HPDE6-E6E7 (cell line): ENCODE measurements at regions not wholly inside any gene's neighbourhood (a gene's known extent, or its start where the extent isn't known, plus 50 kb on each side); places are given as distances from the start of the nearest gene placed in this dataset.
"Not testable (repeated sequence)": the region's sequence is repeated elsewhere in the genome, so short reads cannot be mapped to it uniquely, and the experiment has no call there.

ENCODE experiments used
- DNase-seq: peaks from one replicate; pipeline ENCODE4 v3.0.0; 2011; ENCODE audit warnings: missing footprints; ENCODE audit errors: extremely low spot score

DNA sequence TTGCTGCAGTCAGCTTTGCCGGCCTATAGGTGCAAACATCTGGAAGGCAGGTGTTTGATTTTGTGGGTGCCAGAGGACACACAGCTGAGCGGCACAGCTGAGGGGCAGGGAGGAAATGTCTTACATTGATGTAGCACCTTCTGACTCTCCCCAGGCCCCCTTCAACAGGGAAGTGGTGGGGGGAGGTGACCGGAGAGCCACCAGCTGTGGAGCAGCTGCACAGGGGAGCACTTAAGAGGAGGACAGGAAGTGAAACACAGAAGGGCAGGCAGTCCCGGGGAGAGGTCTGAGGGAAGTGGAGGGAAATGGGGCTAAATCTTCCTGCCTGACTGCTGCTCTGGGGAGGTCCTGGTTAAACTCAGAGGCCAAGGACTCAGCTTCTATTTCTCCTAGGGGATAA lies 409.1 kb downstream of the TNS1 start:
- no peak for DNase-seq

DNA sequence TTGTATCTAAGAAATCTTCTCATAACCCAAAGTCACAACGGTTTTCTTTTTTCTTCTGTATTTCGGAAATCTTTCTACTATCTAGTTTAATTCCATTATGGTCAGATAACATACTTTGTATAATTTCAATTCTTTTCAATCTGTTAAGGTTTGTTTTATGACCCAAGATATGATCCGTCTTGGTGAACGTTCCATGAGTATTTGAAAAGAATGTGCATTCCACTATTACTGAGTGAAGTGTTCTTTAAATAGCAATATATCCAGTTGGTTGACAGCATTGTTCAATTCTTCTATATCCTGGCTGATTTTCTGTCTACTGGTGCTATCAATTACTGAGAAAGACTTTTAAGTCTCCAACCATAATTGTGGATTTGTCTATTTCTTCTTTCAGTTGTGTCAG lies 414.5 kb downstream of the TNS1 start:
- DNase-seq = no peak

DNA sequence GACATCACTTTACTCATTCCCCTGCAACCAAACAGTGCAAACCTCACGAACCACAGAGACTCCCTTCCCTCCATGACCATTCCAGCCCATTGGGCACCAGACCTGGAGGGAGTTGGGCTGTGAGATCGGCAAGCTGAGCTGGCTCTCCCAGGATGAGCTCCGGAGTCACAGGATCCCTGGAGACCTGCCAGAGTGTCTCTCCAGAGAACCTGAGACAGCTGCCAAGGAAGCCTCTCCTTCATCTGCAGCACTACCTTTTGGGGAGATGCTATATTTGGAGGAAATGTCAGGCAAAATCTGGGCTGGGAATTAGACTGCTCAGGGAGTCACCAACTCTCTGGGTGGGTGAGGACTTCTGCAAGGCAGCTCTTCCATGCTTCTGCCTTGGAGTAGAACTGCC lies 417.4 kb downstream of the TNS1 start:
- no peak for DNase-seq

DNA sequence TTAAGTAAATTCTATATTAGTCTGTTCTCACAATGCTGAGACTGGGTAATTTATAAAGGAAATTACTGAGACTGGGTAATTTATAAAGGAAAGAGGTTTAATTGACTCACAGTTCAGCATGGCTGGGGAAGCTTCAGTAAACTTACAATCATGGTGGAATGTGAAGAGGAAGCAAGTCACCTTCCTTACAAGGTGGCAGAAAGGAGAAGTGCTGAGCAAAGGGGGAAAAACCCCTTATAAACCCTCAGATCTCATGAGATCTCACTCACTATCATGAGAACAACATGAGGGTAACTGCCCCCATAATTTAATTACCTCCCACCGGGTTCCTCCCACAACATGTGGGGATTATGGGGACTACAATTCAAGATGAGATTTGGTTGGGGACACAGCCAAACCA lies 422.4 kb downstream of the TNS1 start:
- DNase-seq = not testable (repeated sequence)

DNA sequence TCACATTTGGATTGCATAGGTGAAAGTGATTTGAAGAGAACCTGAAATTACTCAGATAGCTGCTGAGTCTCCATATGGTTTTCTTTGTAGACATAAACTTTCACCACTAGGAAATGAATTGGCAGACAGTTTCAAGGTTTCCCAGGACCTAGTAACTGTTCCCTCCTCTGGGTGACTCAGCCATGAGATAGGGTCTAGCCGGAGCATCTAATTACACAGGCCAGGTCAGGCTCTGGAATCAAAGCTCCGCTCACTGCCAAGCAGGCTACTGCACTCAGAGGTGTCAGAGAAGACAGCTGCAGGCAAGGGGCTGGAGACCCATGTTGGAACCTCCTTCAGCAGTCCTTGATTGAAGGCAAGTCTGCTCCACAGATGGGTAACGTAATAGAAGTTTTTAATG lies 429.2 kb downstream of the TNS1 start:
- no peak for DNase-seq

DNA sequence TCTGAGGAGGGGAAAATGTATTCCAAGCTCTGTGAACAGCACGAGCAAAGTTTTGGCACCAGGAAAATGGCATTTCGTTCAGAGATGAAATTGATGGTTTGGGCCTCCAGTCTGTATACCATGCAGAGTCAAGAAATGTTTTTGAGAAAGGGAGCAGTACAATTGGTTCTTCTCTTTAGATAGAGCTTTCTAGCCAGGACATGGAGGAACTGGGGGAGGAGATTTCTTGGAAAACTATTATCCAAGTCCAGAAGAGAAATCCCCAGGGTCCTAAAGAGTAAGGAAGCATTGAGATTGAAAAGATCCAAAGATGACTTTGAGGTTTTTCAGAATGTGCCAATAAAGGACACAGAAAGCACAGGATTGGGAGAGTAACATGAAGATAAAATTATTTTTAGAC lies 432.4 kb downstream of the TNS1 start:
- DNase-seq = no peak

DNA sequence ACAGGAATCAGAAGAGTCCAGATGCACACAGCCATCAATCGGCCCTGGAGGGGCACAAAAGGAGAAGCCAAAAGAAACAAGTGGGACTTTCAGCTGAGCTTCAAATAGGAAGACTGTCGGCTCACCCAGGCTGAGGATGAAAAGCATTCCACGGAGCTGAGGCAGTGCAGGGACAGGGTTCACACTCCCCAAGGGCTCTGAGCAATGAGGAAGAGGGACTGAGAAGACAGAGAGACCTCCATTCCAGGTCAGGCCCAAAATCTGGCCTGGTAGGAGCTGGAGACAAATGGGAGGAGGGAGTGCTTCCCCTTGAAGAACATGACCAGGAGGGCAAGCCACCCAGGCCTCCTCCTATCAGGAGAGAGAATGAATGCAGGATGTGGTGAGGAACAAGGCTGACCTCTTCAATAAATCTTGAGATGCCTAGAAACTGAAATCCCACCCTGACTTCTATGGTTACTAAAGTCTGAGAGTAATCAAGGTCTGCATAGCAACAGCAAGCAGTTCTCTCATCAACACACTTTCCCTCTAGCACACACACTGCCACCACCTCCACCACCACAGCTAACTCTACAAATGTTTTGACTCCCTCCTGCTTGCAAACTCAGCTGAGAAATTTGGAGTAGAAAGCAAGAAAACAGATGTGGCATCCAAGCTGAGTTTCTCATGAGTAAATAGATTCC lies 434.4 kb downstream of the TNS1 start:
- DNase-seq = no peak

DNA sequence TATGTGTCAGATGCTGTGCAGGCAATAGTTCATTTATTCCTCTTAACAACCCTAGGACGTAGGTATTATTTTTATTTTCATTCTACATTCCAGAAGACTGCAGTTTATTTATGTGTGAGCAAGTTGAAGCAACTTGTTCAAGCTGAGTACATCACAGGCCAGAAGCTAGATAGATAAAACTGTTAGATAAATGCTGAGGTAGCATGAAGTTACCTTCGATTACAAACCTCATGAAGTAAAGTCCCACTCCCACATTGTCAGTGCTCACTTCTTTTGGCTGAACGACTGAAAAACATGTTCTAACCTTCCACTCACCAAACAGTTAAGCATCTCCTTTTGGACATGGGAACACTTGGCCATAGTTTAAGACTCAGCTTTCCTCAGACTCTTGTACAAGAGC lies 439.2 kb downstream of the TNS1 start:
- no peak for DNase-seq

DNA sequence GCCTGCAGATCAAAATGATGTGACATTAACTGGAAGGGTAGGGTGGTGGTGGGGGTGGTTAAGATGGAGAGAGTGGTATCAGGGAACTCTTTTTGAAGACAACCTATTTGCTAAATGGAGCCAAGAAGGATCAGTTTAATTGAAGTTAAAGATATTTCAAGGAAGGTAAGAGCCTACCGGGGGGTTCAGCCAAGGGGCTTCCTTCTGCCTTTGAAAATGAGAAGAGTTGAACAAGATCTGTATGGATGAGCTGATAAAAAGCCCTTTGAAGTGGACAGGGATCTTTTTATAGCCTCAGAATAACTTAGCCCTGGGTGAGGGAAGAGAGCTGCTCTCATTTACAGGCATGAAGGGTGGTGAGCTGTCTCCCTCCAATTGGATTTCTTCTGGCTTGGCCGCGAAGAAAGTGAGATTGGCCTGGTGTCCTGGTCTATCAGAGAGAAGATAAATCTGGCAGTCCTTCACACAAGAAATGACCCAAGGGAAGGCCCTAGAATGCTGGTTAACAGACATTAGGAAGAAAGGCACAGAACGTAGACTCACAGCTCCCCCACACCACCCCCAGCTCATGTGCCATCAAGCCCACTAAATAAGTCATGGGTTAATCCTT lies 439.8 kb downstream of the TNS1 start:
- no peak for DNase-seq

DNA sequence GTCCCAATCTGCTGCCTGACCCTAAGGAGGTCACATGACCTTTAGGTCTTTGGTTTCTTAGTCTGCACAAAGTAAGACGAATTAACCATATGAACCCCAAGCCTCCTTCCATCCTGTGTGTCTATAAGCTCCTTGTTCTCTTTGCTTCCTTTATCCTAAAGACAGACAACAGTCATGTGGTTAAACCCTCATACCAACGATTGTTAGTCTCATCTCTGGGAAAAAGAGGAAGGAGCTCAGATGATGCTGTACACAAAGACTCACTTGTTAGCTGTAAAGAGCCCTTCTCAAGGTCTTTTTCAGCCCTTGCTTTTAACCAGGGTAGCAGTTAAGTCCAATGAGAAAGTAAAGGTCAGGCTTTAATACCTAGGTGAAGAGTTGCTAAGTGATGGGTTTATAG lies 443.7 kb downstream of the TNS1 start:
- no peak for DNase-seq

DNA sequence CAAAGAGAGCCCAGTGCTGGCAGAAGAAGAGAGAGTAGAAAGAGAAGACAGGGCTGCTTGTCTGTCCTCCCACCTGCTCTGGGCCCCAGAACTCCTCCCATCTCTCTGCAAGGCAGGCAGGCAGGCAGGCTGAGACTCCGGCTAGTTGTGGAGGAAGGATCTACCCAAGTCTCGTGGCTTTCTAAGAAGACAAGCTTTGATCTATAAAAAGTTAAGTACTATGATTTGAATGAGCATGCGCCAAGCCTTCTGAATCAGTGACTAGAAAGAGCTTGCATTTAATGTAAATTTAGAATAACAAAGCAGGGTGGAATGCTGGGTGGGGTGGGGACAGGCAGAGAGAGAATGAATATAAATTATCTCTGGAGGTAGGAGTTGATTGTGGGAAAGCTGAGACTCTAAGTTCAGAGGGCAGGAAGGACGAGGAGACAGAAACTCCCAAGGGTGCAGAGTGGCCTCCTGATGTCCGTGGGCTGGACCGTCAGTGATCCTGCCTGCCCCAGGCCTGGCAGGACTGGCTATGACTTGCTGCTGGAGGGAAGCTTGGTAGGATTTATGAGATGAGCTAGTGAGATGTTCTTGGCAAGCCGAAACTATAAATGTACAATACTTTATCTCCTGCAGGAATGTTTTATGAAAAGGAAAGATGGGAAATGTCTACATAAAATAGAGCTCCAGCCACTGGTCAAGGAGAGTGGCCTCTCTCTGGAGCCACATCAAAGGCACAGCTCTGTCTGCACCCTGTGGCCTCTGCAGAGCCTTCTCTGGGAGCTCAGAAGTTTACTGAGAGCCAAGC lies 447.5 kb downstream of the TNS1 start:
- DNase-seq = no peak

DNA sequence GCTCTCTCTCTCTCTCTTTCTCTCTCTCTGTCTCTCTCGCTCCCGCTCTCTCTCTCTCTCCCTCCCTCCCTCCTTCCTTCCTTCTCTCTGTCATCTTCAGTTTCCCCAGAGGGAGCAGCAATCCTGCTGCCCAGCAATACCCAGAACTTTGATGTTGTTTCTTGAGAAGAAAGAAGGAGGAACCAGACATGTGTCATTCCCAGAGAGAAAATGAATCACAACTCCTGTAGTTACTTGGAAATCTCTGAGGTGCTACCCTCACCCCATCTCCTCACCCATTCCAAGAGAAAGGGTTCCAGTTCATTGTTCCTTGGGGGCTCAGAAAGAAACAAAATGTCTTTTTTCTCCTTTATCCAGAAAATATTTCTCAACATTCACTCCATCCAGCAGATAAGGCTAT lies 449.1 kb downstream of the TNS1 start:
- DNase-seq = no peak

DNA sequence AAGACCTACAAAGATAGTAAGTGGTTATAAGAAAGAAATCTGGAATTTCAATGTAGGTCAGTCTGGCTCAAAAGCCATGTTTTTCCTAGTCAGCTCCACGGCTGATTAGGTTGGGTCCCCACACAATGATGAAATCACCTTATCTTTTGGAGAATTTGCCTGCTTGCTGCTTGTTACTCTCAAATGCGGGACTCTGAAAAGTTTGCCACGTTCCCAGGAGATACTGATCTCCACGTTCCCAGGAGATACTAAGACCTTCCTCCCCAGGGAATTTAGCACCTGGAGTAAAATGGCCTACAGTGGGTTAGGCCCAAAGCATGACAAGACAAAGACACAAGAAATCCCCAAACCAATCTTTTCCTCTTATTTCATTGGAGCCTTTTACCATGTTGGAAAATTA lies 449.6 kb downstream of the TNS1 start:
- no peak for DNase-seq

DNA sequence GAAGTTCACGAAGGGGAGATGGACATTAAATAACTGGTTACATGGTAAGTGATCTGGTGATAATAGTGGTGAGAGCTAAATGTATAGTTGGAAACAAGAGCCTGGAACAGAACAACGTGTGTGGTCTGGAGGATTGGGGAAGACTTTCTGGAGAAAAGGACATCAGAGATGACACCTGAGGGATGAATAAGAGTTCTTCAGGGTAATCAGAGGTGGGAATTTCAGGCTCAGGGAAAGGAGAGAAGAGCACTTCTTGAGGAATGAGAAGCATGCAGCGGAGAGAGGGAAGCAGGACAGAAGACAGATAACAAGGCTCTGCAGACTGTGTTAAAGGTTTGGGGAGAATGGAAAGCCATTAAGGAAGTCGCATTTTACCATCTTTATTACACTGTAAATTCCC lies 450.7 kb downstream of the TNS1 start:
- DNase-seq = no peak

DNA sequence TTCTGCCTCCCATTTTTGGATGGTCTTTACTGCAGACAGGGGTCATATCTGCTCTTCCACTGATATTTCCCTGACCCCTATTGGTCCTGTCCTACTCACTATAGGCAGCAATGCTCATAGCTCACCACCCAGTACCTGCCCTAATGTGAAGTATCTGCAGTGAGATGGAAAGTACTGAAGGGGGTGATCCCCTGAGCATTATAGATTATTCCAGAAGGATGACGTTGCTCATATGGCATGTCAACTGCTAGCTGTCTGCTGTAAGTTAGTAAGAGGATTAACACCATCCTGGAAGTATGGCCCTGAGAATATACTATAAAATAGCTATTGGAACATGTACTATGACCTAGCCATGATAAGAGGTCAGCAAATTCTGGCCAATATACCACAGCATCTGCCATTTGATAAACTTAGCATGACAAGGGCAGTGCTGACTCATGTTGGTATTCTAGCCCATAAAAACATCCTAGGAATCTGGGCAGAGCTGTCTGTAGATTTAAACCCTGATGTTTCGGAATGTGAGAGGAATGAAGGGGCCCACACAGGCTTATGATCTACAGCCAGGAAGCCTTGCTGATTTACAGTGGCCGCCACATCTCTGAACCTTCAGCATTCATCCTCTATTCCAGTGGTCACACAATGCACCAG lies 451.4 kb downstream of the TNS1 start:
- DNase-seq = no peak

DNA sequence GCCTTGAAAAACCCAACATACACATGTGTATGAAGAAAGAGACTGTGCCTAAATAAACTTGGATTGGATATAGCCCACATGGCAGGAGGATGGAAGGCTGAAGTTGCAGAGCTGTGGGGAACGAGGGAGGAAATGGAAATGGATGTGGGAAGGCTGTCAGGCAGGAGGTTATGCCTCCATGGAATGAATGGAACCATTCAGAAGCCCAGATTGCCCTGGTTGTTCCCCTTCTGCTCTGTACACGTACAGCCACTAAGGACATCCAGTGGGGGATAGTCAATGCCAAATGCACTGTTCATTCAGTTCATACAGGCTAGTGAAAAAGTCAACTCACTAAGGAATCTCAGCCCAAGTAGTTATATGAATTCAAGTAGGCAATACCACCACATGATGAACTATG lies 463.7 kb downstream of the TNS1 start:
- no peak for DNase-seq

DNA sequence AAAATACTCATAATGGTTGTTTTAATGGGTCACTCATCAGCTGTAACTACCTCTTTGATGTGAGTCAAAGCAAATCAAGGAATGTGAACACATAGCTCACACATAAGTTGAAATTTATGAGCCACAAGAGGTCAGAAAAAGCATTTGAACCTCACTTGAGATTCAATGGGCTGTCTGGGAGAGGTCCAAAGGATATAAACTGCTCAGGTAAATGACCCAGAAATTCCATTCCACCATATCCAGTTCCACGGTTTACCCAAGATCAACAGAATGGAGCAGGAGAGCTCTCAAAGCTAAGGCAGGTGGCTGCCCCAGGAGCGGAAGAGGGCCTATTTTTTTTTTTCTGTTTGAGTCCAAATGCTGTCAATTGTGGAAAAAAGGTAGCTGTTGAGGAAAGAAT lies 464.1 kb downstream of the TNS1 start:
- no peak for DNase-seq

DNA sequence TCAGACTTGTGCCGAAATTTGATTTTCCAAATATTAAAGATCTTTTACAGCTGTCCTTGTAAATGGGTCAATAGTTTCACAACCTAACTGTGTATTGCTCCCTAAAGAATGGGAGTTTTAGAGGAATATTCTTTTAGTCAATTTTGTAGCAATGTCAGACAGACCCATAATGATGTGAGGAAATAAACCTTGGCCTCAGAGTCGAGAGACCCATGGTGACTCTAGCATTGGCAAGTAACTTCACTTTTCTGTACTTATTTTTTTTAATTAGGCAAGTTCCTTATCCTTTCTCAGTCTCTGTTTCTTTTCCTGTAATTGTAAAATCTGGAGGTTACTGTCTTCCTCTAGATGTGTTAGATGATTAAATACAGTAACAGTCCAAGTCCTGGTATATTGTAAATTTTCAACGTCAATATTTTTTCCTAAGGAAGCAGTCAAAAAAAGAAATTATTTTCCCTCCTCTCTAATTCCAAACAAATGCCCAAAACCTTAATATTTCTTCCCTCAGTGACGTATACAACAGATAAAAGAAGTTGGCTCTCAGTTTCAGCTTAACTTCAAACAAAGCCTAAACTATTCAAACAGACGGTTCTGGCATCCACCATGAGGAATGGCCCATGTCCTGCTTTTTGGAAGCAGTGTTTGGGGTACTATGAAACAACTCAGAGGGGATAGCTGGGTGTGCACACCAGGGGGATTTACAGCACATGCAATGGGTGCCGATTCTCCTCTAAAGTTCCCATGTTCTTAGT lies 466.7 kb downstream of the TNS1 start:
- DNase-seq = no peak

DNA sequence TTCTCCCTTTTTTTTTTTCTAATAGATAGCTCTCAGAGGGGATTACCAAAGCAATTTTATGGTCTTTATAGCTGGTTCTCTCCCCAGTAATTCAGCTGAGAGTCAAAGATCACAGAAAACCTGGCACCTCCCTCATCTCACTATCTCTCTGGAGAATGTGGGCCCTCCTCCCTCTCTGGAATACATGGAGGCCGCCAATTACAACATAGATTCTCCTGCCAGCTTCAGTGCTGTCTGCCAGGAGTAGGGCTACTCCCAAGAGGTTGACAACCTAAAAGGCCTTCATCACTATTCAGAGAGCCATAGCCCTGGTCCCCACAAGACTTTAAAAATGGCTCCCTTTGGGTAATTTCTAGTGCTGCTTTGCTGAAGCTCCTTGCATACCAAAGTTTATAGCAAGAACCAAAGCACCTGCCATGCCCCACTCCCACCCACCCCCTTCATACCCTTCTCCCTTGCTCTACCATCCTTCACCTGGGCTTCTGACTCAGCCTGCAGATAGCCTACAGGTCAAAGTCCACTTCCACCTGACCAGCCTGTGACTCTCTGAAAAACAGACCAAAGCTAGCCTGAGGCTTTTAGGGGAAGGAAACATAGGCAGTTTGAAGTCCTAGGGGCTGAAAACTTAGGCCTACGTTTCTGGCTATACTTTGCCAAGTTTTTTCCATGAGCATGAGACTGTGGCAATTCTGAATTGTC lies 472.3 kb downstream of the TNS1 start:
- no peak for DNase-seq

DNA sequence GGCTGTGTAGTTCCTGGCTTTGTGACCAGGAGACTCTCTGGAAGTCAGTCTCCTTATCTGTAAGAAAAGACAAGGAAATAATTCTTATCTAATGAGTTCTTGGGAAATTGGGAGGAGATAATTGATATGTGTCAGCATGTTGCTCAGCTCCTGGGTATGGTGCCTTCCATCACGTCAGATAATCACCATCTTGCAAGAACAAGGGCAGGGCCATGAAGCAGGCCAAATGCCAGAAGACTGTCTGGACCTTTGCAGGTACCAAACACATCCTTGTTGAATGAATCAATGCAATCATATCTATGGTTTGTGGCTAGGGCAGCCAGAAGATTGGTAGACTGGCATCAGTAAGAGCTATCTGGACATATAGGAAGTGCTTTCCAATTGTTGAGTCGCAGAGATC lies 473.5 kb downstream of the TNS1 start:
- DNase-seq = no peak

DNA sequence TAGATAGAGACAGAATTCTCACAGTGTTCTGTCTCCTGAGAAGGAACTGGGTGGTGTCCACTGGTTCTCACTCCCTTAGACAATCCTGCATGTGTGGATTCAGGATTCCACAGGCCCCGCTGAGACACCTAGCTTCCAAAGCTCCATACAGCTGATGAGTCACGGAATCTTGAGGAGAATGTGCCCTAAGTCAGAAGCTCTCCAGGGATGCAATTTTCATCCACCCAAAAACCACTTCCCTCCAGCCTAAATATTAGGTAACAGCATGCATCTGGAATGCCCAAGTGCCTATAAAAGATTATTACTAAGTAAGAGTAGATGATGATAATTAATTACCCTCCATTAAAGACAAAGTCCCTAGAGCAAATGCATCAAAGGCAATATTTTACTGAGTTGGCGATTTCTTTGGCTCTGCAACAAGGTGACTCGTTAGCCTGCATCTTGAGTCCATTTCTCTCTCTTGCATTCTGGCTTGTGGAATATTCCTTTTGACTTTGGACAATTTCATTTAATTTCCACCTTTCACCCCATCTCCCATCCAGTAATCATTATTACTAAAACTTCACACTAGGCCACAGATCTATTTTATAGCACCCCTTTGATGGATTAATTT lies 475.1 kb downstream of the TNS1 start:
- DNase-seq = no peak
